GM23248 (cell line): ENCODE measurements at regions not wholly inside any gene's neighbourhood (a gene's known extent, or its start where the extent isn't known, plus 50 kb on each side); places are given as distances from the start of the nearest gene placed in this dataset.

Experiments
- EZH2 ChIP-seq: fragments of 200-600 bp; sonication (generic); IDR thresholded peaks from 2 replicates; pipeline ENCODE4 v1.6.1; 2018; ENCODE audit warnings: antibody characterized with exemption, mild to moderate bottlenecking; ENCODE audit not compliant: insufficient read depth, poor library complexity, severe bottlenecking
- EZH2phosphoT487 ChIP-seq: fragments of 200-600 bp; sonication (generic); IDR thresholded peaks from 2 replicates; pipeline ENCODE4 v1.6.1; 2018; ENCODE audit warnings: antibody characterized with exemption, moderate library complexity, mild to moderate bottlenecking, low read depth; ENCODE audit not compliant: insufficient read depth

- TF ChIP-seq EZH2, result no peak
- TF ChIP-seq EZH2phosphoT487, result no peak
Observed at GRCh38 chr13:48858122-48858902, 117.4 kb upstream of the FNDC3A start.
